Activated CD4-positive, alpha-beta T cell treated with anti-CD3 and anti-CD28 coated beads, Interleukin-2, amount 50 U/mL, for 1 hour (primary cell): ENCODE measurements at regions not wholly inside any gene's neighbourhood (a gene's known extent, or its start where the extent isn't known, plus 50 kb on each side); places are given as distances from the start of the nearest gene placed in this dataset.
"Not testable (repeated sequence)": the region's sequence is repeated elsewhere in the genome, so short reads cannot be mapped to it uniquely, and the experiment has no call there.

Experiments used
- DNase-seq: peaks from one replicate; pipeline ENCODE4 v3.0.0-alpha.2; 2020

DNA sequence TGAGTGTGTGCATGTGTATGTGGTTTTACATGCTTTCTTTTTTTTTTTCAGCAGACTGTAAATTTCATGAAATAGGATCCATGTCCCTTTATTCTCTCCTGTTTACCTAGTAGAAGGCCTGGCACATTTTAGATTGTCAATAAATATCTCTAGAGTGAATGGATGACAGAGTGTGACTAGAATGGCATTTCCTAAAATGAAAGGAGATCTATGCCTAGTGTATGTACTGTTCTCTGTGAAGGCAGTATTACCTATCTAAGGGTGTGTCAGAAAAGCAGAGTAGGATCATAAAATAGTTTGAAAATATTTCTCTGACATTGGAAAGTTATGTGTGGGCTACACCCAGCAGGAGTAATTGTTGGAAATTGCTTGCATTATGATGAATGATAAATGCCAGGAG is 1876.0 kb upstream of the C9orf72 start:
- no peak for DNase-seq

DNA sequence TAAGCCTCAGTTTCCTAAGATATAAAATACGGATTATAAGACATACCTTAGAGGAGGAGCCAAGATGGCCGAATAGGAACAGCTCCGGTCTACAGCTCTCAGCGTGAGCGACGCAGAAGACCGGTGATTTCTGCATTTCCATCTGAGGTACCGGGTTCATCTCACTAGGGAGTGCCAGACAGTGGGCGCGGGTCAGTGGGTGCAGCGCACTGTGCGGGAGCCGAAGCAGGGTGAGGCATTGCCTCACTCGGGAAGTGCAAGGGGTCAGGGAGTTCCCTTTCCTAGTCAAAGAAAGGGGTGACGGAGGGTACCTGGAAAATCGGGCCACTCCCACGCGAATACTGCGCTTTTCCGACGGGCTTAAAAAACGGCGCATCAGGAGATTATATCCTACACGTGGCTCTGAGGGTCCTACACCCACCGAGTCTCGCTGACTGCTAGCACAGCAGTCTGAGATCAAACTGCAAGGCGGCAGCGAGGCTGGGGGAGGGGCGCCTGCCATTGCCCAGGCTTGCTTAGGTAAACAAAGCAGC is 1877.1 kb upstream of the C9orf72 start:
- DNase-seq: not testable (repeated sequence)

- no peak for DNase-seq
Measured at GRCh38 chr9:29456940-29457339, 1883.7 kb upstream of the C9orf72 start.

DNA sequence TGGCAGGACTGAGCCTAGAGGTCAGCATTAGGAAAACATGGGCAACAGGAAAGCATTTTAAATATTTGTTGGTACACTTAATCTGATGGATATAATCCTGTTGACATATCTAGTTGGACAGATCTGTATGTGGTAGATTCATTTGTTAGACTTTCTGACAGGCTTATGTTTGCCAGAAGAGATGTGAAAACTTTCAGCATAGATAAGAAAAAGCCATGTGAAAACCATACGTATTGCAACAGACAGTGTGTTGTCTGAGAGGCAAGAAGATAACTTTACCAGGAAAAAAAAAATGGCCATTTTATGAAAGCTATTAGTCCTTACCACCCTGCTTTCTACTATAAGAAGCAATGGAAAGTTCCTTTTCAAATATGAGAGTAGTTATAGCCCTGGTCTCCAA is 1902.2 kb upstream of the C9orf72 start:
- DNase-seq: no peak

- no peak for DNase-seq
Measured at GRCh38 chr9:29511680-29512079, 1938.4 kb upstream of the C9orf72 start.

DNA sequence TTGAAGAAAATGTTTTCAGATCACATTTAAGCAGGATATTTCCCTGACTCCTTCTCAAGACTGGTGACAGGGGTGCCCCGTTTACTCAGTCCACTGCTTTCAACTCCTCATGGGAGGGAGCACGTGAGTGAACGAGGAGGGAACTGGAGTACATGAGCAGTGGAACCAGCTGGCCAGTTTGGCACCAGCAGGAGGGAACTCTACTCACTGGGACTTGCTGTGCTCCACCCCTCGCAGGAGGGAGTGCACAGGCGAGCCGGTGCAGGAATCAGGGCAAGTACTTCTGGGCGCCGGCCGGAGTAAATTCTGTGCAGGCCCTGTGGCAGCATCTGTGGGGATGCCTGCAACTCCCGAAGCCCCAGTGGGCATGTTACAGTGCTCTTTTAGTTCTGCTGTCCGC is 1941.1 kb upstream of the C9orf72 start:
- DNase-seq: no peak

- DNase-seq: no peak
Measured at GRCh38 chr9:29514862-29515261, 1941.6 kb upstream of the C9orf72 start.

DNA sequence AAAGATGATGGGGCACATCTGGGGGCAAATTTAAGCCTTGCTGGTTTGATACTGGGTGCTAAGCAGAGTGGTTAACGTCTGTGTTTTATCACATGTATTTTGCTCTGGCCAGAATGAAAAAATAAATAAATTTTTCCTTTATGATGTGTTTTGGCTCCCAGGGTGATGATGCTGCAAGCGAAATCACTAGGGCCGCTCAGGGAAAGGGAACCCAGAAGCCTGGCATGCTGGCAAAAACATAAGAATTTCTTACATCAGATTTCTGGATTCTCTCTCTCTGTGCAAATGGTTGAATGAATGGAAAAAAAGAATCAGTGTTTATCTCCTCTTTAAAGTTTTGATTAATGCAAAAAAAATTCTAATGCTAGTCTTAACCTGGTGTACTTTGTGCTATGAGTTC is 1975.2 kb upstream of the C9orf72 start:
- DNase-seq: no peak

DNA sequence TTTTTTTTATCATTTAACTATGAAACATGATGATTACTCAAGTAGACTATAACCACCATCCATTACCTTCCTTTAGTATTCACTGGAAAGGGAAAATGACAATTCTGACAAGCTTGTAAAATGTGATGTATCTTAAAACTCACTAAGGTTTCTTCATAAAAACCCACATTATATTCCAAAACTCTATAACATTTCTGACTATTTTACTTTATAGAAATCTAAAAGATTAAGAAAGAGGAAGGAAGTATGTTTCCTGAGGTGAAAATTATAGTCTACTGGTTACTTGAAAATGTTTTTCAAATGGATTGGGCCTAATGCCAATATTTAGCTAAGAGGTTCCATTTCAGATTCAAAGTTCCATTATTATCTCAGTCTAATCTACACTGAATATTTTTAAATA is 1982.2 kb upstream of the C9orf72 start:
- DNase-seq: no peak

DNA sequence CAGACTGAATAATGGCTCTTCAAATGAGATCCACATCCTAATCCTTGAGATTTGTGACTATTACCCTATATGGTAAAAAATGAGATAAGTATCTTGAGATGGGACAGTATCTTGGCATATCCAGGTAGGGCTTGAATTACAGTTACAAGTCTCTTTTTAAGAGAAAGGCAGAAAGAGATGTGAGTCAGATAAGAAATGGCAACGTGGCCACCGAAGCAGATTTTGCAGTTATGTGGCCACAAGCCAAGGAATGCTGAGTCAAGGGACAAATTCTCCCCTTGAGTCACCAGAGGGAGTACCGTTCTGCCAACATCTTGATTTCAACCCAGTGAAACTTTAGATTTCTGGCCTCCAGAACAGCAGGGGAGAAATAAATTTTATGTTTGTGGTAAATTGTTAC is 1983.0 kb upstream of the C9orf72 start:
- no peak for DNase-seq

DNA sequence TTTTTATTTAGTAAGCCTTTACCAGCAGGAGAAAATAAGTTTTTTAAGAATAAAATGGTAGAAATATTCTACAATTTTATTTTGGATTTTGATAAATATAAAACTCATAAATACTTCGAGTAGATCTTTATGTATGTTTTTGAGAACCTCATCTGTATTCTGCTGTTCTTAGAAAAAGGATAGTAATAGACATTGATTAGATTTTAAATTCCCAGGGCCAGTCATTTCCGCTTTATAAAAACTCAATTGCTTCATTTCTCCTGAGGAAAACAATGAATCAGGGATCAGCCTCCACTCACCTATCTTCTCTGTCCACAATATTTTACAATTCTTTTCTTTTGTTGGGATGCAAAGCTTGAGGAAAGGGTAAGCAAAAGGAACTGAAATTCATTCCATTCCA is 1983.5 kb upstream of the C9orf72 start:
- no peak for DNase-seq

DNA sequence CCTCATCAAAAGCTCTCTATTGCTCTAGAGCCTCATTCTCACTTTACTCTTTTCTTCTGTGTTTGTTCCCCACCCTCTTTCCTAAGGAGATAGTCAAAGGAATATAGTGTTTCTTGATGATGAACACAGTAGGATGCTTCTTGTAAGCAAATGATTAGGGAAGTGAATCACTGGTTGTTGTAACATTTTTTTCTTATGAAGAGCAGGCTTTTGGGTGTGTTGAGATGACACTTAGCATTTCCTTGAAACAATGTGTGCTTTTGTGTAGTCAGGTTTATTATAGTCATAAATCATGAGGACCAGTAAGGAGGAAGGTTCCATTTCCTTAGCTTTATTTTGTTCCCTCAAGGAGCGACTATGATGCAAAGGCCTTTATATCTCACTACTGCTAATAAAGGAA is 1991.3 kb upstream of the C9orf72 start:
- DNase-seq: no peak

DNA sequence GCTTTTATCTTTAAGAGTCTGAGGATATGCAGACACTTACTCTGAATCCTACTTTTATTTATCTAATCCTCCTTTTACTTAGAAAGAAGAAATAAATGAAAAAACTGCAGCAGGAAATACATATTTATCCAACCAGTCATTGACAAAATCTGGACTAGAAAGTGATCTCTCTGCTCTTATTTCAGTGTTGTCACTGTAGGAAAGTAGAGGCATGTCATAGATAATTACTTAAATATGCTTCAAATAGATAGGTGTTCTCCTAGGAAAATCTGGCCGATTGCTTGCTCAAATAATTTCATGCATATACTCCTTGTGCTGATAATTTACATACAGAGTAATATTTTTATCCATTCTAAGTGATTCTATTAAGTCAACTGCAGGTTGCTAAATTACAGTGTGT is 2001.9 kb upstream of the C9orf72 start:
- no peak for DNase-seq

DNA sequence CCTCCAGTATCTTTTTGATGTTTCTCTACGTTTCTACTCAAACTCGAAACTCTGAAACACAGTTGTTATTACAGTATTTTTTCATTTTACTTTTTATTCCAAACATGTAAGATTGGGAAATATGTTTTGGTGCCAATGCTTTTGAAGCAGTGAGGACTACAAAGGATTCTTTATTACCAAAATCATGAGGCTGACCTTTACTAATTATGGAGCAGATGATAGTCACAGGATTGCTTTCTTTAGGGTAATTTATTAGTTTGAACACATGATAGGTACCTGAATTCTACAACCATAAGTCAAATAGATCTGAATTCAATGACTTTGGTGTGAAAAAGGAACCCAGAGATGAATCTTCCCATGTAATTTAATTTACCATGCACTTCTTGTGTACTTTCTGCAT is 2015.1 kb upstream of the C9orf72 start:
- DNase-seq: no peak

GRCh38 chr9:29609282-29609681 is 2036.0 kb upstream of the C9orf72 start:
- no peak for DNase-seq

- no peak for DNase-seq
Measured at GRCh38 chr9:29613773-29614172, 2040.5 kb upstream of the C9orf72 start.

- no peak for DNase-seq
Measured at GRCh38 chr9:29616844-29617243, 2043.6 kb upstream of the C9orf72 start.

DNA sequence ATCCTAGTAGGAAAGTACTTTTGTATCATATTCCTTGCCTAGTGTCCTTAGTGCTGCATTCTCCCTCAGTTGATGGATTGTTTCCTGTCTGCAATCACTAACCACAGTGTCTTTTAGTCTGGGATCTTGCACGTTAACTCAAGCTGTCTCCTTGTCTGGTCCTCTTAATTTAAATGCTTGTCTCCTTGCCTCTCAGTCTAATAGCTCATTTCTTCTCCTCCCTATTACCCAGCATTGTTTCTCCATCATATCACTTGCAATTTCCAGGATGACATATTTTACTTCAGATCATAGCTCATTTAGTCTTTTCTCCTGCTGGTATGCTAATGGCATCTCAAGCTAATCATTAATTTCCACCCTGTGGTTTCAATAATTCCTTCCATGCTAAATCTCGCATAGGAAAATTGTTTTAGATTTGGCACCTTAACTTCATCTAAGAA is 2052.0 kb upstream of the C9orf72 start:
- DNase-seq: no peak

DNA sequence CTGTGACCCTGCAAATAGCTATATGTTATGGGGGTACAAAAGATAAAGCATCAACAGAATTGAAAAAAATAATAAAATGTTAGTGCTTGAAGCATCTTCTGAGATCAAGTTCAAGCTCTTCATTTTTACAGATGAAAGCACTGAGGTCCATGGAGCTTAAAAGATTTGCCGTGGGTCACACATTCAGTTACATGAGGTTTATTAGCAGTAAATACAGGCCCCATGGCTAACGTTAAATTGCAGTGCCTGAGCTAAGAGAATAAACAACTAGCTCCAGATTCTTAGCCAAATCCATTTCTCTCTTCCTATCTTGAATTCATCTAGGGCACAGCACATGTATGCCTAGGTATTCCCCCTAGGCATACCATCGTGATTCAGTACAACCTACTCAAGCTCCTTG is 2052.7 kb upstream of the C9orf72 start:
- DNase-seq: no peak

DNA sequence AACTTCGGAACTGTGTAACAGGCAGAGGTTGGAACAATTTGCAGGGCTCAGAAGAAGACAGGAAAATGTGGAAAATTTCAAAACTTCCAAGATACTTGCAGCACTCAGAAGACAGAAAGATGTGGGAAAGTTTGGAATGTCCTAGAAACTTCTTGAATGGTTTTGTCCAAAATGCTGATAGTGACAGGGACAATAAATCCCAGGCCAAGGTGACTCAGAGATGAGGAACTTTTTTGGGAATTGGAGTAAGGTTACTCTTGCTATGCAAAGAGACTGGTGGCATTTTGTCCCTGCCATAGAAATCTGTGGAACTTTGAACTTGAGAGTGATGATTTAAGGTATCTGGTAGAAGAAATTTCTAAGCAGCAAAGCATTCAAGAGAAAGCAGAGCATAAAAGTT is 2055.6 kb upstream of the C9orf72 start:
- not testable (repeated sequence) for DNase-seq

DNA sequence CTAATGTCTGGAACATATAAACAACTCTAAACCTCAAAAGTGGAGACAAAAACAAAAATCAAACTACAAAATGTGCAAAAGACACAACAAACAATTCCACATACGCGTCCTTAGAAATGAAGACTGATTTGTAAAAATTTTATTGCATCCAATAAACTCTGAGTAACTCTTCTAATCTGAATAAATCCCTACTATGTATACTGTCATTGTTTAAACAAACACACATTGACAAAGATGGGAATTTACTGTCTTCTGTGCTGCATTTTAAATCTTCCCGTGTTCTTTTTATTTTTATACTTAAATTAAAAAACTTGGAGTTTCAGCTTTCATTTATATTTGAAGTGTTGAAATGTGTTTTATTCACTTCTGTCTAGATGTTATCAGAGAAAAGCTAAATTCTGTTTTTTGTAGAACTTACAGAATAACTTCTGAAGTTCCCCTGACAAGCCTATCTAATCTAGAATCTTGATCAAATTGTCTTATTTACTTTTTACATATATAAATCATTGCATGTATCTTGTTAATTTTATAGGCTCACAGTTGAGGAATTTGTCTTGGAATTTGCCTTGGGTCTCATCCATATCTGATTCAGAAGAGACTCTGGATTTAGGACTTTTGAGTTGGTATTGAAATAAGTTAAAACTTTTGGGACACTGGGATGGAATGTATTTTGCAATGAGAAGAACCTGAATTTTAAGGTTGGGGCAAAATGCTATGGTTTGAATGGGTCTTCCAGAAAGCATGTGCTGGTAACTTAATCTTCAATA is 2064.4 kb upstream of the C9orf72 start:
- DNase-seq: no peak

GRCh38 chr9:29640507-29640906 is 2067.2 kb upstream of the C9orf72 start:
- DNase-seq: no peak

- DNase-seq: no peak
Measured at GRCh38 chr9:29644514-29644913, 2071.2 kb upstream of the C9orf72 start.

DNA sequence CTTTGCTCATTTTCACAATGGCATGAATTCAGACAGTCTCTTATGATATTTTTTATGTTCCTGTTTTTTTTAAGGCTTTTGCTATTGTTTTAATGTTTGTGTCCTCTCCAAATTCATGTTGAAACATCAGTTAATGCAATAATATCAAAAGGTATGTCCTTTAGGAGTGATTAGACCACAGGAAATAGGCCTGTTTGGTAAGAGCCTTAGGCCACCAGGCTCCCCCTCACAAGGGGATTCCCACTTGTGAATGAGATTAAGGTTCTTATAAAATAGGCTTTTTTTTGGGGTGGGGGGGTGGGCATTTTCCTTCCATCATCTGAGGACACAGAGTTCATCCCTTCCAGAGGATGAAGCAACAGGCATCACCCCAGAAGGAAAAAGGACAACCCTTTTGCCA is 2074.2 kb upstream of the C9orf72 start:
- DNase-seq: no peak

DNA sequence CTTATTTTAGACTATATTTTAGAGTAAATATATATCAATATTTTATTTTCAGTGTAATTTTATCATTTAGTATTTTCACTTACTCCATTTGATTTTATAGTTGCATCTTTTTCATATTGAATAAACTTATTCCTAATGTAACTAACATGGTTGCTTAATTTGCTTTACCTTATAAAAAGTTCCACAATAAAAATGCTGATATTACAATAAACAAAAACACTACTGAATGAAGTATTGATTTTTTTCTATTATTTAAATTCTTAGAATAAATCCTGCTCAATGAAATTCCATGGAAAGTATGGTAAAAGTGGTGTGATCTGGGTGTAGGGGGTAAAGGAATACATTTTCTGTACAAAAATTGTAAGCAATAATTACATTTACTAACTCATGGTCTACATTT is 2074.9 kb upstream of the C9orf72 start:
- no peak for DNase-seq
